HEK293 (cell line): ENCODE measurements at regions not wholly inside any gene's neighbourhood (a gene's known extent, or its start where the extent isn't known, plus 50 kb on each side); places are given as distances from the start of the nearest gene placed in this dataset.

ENCODE experiments used
- CTCF ChIA-PET: fragments of 350-600 bp; formaldehyde crosslinking; extraction: SDS; loops from one replicate; lab custom pipeline; 2021; ENCODE audit warnings: antibody characterized with exemption; lab: Yijun Ruan, JAX
- POLR2A ChIA-PET: fragments of 300-600 bp; formaldehyde crosslinking; extraction: SDS; loops from one replicate; lab custom pipeline; 2020; ENCODE audit warnings: antibody characterized with exemption, inconsistent platforms; lab: Yijun Ruan, JAX
- H3K27ac ChIP-seq: fragments of 200-500 bp; sonication (Bioruptor generic); 2 replicates; pipeline ENCODE4 v1.5.1; 2014; ENCODE audit warnings: low read depth, low read length, control low read depth, inconsistent platforms; ENCODE audit errors: extremely low read depth
- H3K36me3 ChIP-seq, 2 experiments: fragments of 200-500 bp in 1 of 2; sonication (Bioruptor generic) in 1 of 2; 1 replicate in 1 of 2; 2 replicates in 1 of 2; pipeline ENCODE4 v1.5.1; 2014 to 2017; ENCODE audit warnings: inconsistent platforms in 2 of 2, low read length in 2 of 2; ENCODE audit not compliant: control insufficient read depth in 2 of 2, insufficient read depth in 1 of 2
- H3K4me1 ChIP-seq: fragments of 200-500 bp; sonication (Bioruptor generic); 2 replicates; pipeline ENCODE4 v1.5.1; 2014; ENCODE audit warnings: mild to moderate bottlenecking, low read length, inconsistent platforms; ENCODE audit not compliant: control insufficient read depth, insufficient read depth
- H3K4me3 ChIP-seq: 2 replicates; pipeline ENCODE4 v1.5.1; 2011; ENCODE audit warnings: low read depth, mild to moderate bottlenecking, control low read depth, low read length, moderate library complexity
- H3K9me3 ChIP-seq: fragments of 200-500 bp; sonication (Bioruptor generic); 2 replicates; pipeline ENCODE4 v1.5.1; 2014; ENCODE audit warnings: low read depth, low read length, inconsistent platforms; ENCODE audit not compliant: control insufficient read depth, insufficient read depth
- BCL11A ChIP-seq: fragments of 450-650 bp; formaldehyde crosslinking; IDR thresholded peaks from 2 replicates; pipeline ENCODE4 v1.5.1; 2016; ENCODE audit warnings: low read depth, missing biosample characterization, missing genetic modification characterization
- GLI2 ChIP-seq: fragments of 450-650 bp; formaldehyde crosslinking; IDR thresholded peaks from 2 replicates; pipeline ENCODE4; 2017; ENCODE audit warnings: missing biosample characterization, missing genetic modification characterization, low read depth, borderline replicate concordance
- GLI4 ChIP-seq: fragments of 450-650 bp; formaldehyde crosslinking; IDR thresholded peaks from 2 replicates; pipeline ENCODE4 v1.5.1; 2016; ENCODE audit warnings: missing biosample characterization, missing genetic modification characterization
- KLF7 ChIP-seq: fragments of 450-650 bp; formaldehyde crosslinking; IDR thresholded peaks from 2 replicates; pipeline ENCODE4 v1.5.1; 2016; ENCODE audit warnings: missing biosample characterization, missing genetic modification characterization, borderline replicate concordance
- MEIS1 ChIP-seq: sonication (generic); formaldehyde crosslinking; IDR thresholded peaks from 2 replicates; pipeline ENCODE4 v1.8.1; 2022; ENCODE audit warnings: missing genetic modification reagents, mild to moderate bottlenecking, borderline replicate concordance
- PRDM10 ChIP-seq: fragments of 450-650 bp; formaldehyde crosslinking; IDR thresholded peaks from 2 replicates; pipeline ENCODE4 v1.5.1; 2016; ENCODE audit warnings: missing biosample characterization, missing genetic modification characterization
- SALL2 ChIP-seq: fragments of 450-650 bp; formaldehyde crosslinking; IDR thresholded peaks from 2 replicates; pipeline ENCODE4 v1.5.0; 2017; ENCODE audit warnings: missing biosample characterization, mild to moderate bottlenecking, missing genetic modification characterization, borderline replicate concordance
- ZBTB20 ChIP-seq: fragments of 450-650 bp; formaldehyde crosslinking; IDR thresholded peaks from 2 replicates; pipeline ENCODE4 v1.5.1; 2016; ENCODE audit warnings: missing biosample characterization, missing genetic modification characterization
- ZBTB44 ChIP-seq: fragments of 450-650 bp; IDR thresholded peaks from 2 replicates; pipeline ENCODE4 v1.5.1; 2018; ENCODE audit warnings: missing biosample characterization, mild to moderate bottlenecking, missing genetic modification characterization
- ZBTB8A ChIP-seq: fragments of 450-650 bp; formaldehyde crosslinking; IDR thresholded peaks from 2 replicates; pipeline ENCODE4 v1.5.1; 2016; ENCODE audit warnings: missing biosample characterization, missing genetic modification characterization
- ZNF155 ChIP-seq: fragments of 450-650 bp; formaldehyde crosslinking; IDR thresholded peaks from 2 replicates; pipeline ENCODE4 v1.5.1; 2016; ENCODE audit warnings: missing biosample characterization, missing genetic modification characterization
- ZNF175 ChIP-seq: fragments of 450-650 bp; formaldehyde crosslinking; IDR thresholded peaks from 2 replicates; pipeline ENCODE4 v1.5.1; 2016; ENCODE audit warnings: missing biosample characterization, missing genetic modification characterization
- ZNF184 ChIP-seq: fragments of 450-650 bp; IDR thresholded peaks from 2 replicates; pipeline ENCODE4 v1.5.1; 2018; ENCODE audit warnings: missing biosample characterization, mild to moderate bottlenecking, missing genetic modification characterization
- ZNF354C ChIP-seq: fragments of 450-650 bp; formaldehyde crosslinking; IDR thresholded peaks from 2 replicates; pipeline ENCODE4 v1.5.1; 2016; ENCODE audit warnings: missing biosample characterization, missing genetic modification characterization, low read depth, borderline replicate concordance
- ZNF37A ChIP-seq: fragments of 450-650 bp; IDR thresholded peaks from 2 replicates; pipeline ENCODE4 v1.5.1; 2018; ENCODE audit warnings: missing biosample characterization, missing genetic modification characterization
- ZNF416 ChIP-seq: fragments of 450-650 bp; formaldehyde crosslinking; IDR thresholded peaks from 2 replicates; pipeline ENCODE4 v1.5.1; 2016; ENCODE audit warnings: missing biosample characterization, missing genetic modification characterization
- ZNF518A ChIP-seq: fragments of 450-650 bp; formaldehyde crosslinking; conservative IDR thresholded peaks from 2 replicates; pipeline ENCODE4 v1.5.1; 2016; ENCODE audit warnings: low read depth, missing biosample characterization, missing genetic modification characterization
- ZNF571 ChIP-seq: fragments of 450-650 bp; formaldehyde crosslinking; IDR thresholded peaks from 2 replicates; pipeline ENCODE4 v1.5.0; 2017; ENCODE audit warnings: missing biosample characterization, missing genetic modification characterization
- ZNF623 ChIP-seq: fragments of 450-650 bp; formaldehyde crosslinking; IDR thresholded peaks from 2 replicates; pipeline ENCODE4 v1.5.1; 2016; ENCODE audit warnings: missing biosample characterization, missing genetic modification characterization
- ZNF654 ChIP-seq: fragments of 450-650 bp; formaldehyde crosslinking; IDR thresholded peaks from 2 replicates; pipeline ENCODE4 v1.5.1; 2016; ENCODE audit warnings: low read depth, missing biosample characterization, missing genetic modification characterization
- ZNF76 ChIP-seq: fragments of 450-650 bp; formaldehyde crosslinking; IDR thresholded peaks from 2 replicates; pipeline ENCODE4; 2016; ENCODE audit warnings: low read depth, missing biosample characterization, missing genetic modification characterization, borderline replicate concordance
- ZNF776 ChIP-seq: fragments of 450-650 bp; formaldehyde crosslinking; IDR thresholded peaks from 2 replicates; pipeline ENCODE4 v1.5.0; 2017; ENCODE audit warnings: missing biosample characterization, missing genetic modification characterization, borderline replicate concordance
- ZNF785 ChIP-seq: fragments of 450-650 bp; formaldehyde crosslinking; IDR thresholded peaks from 2 replicates; pipeline ENCODE4 v1.5.1; 2016; ENCODE audit warnings: missing biosample characterization, missing genetic modification characterization
- ZSCAN18 ChIP-seq: fragments of 450-650 bp; formaldehyde crosslinking; IDR thresholded peaks from 2 replicates; pipeline ENCODE4 v1.5.1; 2016; ENCODE audit warnings: missing biosample characterization, missing genetic modification characterization

GRCh38 chr18:75945265-75945933 is 517.9 kb upstream of the SMIM21 start:
- Histone ChIP-seq H3K27ac (no peak overlapping the region), H3K4me1 (no peaks in the 10 kb centered on the region), H3K4me3 (no peak overlapping the region), H3K9me3 (no peaks in the 10 kb centered on the region), H3K36me3 (no peaks in the 10 kb centered on the region)
- CTCF ChIA-PET: no interaction called here
- TF ChIP-seq ZNF416 (tag by site-specific recombination) (no peak), KLF7 (tag by site-specific recombination) (no peak), SALL2 (tag by site-specific recombination) (no peak), ZNF155 (tag by site-specific recombination) (no peak), MEIS1 (CRISPR knock-in tag) (no peak), ZBTB8A (tag by site-specific recombination) (no peak), ZNF571 (tag by site-specific recombination) (no peak), ZNF518A (tag by site-specific recombination) (no peak)
- POLR2A ChIA-PET: no interaction called here

GRCh38 chr18:75937306-75937705 is 509.8 kb upstream of the SMIM21 start:
- POLR2A ChIA-PET: no interaction called here
- Histone ChIP-seq H3K36me3 (no peaks in the 10 kb centered on the region), H3K4me1 (no peaks in the 10 kb centered on the region), H3K9me3 (no peaks in the 10 kb centered on the region; the same call in 1 of the 2 replicates), H3K4me3 (no peak overlapping the region), H3K27ac (no peak overlapping the region)
- CTCF ChIA-PET: no interaction called here
- TF ChIP-seq ZNF37A (tag by site-specific recombination) (no peak), ZBTB44 (tag by site-specific recombination) (no peak), ZNF175 (tag by site-specific recombination) (no peak), ZNF354C (tag by site-specific recombination) (no peak), ZNF416 (tag by site-specific recombination) (no peak), GLI2 (tag by site-specific recombination) (no peak), ZNF776 (tag by site-specific recombination) (no peak), ZNF623 (tag by site-specific recombination) (no peak), ZSCAN18 (tag by site-specific recombination) (no peak), PRDM10 (no peak), ZNF654 (no peak), ZBTB20 (tag by site-specific recombination) (no peak), BCL11A (tag by site-specific recombination) (no peak), ZNF785 (tag by site-specific recombination) (no peak), ZNF184 (no peak), GLI4 (no peak), ZNF76 (tag by site-specific recombination) (no peak)
